Right ventricle myocardium superior (tissue), 1 donor: ENCODE measurements at regions not wholly inside any gene's neighbourhood (a gene's known extent, or its start where the extent isn't known, plus 50 kb on each side); places are given as distances from the start of the nearest gene placed in this dataset.
A peak's percentile ranks its signal among the peaks of the same experiment; 100 is the strongest.

Source experiments
- ATAC-seq: fragments of 200-7000 bp; cut with Tn5 transposase; one replicate; pipeline ENCODE4 v1.9.1; 2020; ENCODE audit warnings: mild to moderate bottlenecking; ENCODE audit not compliant: poor library complexity
- DNase-seq: peaks from one replicate; pipeline ENCODE4 v3.0.0-alpha.2; 2020
- intact Hi-C: fragments of 100-400 bp; cut with DNase I; formaldehyde crosslinking; loops from one replicate; pipeline ENCODE4 v1.11.2; 2022
- donor health status: DM: no; HTN: yes; CAD: no; lungs with severe emphysema.

GRCh38 chr2:145339646-145340045, 819.7 kb upstream of the ZEB2 start:
- DNase-seq (no peak), ATAC-seq (no peak)
- intact Hi-C loops, result no loop called here

- ATAC-seq (no peak), DNase-seq (no peak)
- intact Hi-C loops, result no loop called here
Observed at GRCh38 chr2:145332210-145332898, 812.4 kb upstream of the ZEB2 start.

DNA sequence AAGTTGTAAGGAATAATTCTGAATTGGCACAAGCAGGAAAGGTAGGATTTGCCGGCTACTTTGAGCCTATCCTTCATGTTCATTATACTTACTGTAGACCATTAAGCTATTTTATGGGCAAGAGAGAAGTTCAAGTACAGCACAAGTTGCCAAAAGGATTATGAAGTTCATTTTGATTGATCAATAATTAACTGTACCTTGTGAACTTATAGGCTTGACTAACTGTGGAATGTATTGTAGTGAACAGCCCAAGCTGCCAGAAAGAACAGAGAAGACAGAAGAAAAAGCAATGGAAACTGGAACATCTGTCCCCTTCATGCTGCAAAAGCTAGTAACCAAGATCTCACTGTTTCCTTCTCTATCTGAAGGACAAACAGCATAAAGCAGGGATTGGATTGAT, 810.1 kb upstream of the ZEB2 start:
- DNase-seq, result no peak
- ATAC-seq, result no peak
- intact Hi-C loops, result no loop called here

DNA sequence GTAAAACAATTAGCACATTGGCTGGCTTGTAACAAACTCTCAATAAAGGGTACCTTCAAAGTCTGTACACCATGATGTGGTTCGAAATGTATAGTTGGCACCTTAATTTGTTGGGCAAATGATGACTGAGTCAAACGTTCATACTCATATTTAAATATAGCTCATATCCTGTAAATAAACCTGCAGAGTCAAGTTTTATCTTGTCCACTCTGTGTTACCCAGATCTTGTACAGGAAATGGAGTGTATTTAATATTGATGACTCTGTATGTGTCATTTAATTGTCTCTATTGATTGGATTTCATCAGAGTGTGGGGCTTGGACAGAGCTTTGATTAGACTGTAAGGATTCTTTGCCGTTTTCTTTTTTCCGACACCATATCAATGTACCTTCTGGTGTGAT, 805.6 kb upstream of the ZEB2 start:
- intact Hi-C loops, result no loop called here
- DNase-seq (no peak), ATAC-seq (no peak)

DNA sequence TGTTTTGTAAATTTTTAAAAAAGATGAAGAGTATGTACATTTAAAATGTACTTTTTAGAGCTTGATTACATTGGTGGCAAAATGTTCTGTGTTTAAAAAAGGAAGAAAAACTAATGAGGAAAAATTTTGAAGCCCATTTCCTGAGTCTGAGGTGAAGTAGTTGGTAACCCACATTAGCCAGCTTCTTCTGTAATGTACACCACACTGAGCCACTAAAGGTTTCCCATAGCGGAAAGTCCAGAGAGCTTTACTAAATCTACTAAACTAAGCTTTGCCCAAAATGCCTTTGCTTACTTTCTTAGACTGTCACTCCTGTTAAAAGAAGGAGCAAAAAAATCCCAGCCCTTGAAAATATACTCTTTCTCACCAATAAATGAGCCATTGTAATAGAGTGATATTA, 804.8 kb upstream of the ZEB2 start:
- ATAC-seq (no peak), DNase-seq (no peak)
- intact Hi-C loops, result no loop called here

DNA sequence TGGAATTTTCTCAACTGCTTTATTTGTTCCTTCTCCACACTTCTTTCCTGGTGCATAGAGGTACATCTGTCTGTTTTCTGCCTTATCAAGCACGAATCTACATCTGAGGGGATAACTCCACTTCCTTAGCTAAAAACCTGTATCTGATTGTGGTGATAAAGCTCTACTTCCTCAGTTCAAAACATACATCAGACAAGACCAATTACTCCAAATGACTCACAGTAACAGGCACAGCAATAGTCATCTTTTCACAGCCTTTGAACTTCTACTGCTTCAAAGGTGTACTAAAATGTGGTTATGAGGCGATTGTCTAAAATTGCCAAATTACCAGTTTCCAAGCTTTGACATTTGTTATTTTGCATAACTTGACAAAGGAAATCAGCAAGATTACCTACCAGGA, 803.6 kb upstream of the ZEB2 start:
- intact Hi-C loops, result no loop called here
- ATAC-seq, result no peak
- no peak for DNase-seq

DNA sequence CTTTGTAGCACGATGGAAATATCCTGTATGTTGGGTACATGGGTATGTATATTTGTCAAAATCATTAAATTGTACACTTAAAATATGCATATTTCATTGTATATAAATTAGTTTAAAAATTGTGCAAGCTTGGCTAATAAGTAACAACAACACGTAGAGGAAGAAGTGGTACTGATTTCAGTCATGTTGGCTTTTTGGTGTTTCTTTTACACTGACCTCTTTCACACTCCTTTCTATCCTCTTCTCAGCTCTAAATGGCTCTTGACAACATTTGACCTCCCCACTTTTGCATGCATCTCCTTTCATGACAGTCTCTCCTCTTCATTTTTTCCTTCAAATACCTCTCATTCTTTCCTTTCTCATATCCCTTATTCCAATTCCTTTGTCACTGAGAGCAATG, 801.4 kb upstream of the ZEB2 start:
- intact Hi-C loops, result no loop called here

GRCh38 chr2:145316496-145316895, 796.6 kb upstream of the ZEB2 start:
- DNase-seq (no peak), ATAC-seq (no peak)
- intact Hi-C loops, result no loop called here

More for the DNA sequence above, 801.4 kb upstream of the ZEB2 start:
- ATAC-seq, result no peak
- no peak for DNase-seq

- intact Hi-C loops, result no loop called here
- DNase-seq (no peak), ATAC-seq (no peak)
Observed at GRCh38 chr2:145315053-145315452, 795.1 kb upstream of the ZEB2 start.

DNA sequence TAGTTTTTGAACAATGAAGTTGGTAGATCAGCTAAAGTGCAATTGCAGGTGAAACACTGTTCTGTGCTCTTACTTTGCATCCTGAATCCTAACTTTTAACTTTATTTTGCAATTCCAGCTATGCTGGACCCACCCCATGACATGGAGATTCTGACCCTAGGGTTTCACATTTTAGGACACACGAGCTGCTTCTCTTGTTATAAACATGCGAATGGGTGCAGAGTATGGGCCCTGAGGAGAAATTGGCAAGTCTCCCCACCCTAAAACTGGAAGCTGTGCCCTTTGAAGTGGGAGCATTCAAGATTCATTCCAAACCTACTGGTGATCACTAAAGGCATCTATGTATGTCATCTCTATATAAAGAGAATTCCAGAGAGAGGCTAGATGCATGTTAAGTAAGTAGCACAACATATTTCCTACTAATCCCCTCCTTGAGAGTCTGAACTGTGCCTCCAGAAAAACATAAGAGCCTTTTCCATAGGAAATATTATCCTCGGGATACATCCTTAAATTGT, 794.3 kb upstream of the ZEB2 start:
- no peak for ATAC-seq
- intact Hi-C loops, result no loop called here
- DNase-seq, result no peak

DNA sequence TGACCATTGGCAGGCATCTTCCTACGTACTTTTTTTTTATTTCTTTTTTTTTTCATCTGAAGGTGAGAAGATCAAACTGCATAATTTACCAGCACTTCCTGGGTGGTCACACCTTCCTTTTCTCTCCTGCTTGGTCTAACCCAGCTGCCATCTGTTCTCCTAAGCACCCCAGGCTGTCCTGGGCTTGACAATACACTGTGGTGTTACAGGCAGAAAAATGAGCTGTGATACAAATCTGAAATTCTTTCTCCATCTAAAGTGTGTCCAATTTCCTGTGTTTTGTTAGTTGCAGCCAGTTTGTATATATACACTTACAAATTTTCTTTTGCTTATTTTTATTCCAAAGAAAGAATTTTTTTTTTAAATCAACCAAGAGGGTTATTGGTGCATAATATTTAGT, 786.0 kb upstream of the ZEB2 start:
- DNase-seq (no peak), ATAC-seq (no peak)
- intact Hi-C loops, result no loop called here

DNA sequence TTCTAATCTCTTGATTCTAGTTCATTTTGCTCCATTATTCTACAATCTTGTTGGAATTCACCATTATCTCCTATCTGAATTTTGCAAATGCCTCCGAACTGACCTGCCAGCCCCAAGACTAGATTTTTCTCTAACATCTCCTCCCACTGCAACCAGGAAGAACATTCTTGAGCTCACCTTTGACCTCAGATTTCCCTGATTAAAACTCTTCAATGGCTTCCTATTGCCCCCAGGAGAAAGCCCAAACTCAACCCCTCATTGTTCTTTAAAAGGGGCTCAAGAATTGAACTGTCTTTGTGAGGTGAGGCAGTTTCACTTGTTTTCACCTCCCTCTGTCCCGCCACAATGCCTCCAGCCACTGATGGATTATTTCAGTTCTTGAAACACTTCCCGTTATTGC, 784.6 kb upstream of the ZEB2 start:
- intact Hi-C loops, result no loop called here
- ATAC-seq (no peak), DNase-seq (no peak)

DNA sequence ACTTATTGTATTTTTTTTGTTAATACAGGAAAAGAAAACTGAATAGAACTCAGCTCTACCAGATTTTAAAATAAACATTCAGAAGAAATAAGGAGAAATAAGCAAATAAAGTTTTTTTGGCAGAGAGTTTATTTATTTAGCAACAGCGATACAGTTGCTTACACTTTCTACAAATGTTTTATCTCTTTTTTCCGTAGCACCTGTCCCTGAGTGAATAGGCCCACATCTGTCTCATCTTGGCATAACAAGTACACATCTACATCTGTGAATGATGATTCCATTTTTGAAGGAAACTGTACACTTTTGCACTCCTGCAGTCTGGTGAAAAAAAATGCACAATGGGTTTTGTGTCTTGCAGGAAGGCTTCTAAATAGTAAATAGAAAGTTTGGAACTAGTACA, 783.6 kb upstream of the ZEB2 start:
- DNase-seq, result no peak
- intact Hi-C loops, result no loop called here
- ATAC-seq, result no peak

GRCh38 chr2:145302886-145303285, 783.0 kb upstream of the ZEB2 start:
- ATAC-seq, result no peak
- DNase-seq, result no peak
- intact Hi-C loops, result no loop called here

- DNase-seq (no peak), ATAC-seq (no peak)
- intact Hi-C loops, result no loop called here
Observed at GRCh38 chr2:145302451-145302850, 782.5 kb upstream of the ZEB2 start.

DNA sequence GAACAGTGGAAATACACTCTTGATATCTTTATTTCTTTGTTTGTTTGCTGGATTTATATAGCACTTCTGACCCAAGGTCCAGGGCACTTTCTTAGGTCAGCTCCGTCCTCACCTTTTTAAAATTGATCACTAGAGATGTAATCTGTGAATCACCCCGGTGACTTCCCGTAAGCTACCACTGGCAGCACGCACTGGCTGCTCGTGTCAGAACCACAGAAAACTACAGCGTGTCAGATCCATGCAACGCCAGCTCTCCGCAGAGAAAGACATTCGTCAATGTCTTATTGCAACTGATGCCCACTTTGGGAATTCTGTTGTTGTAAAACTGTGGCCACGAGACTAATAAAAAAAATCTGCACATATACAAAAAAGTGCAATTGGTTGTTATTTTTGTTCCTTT, 779.4 kb upstream of the ZEB2 start:
- intact Hi-C loops, result no loop called here

DNA sequence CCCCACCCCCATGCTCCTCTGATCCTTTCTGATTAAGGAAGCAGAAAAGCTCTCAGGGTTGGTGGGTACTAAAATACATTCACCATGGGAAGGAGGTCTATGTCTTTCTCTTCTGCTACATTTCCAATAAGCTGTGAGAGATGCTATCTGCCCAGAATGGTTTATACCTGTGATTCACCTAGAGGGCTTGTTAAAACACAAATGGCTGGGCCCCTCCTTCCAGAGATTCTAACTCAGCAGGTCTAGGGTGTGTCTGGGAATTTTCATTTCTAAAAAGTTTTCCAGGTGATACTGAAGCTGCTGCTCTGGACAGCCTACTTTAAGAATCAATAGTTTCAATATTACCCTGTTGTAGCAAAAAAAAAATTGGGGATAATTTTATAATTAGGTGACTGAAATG, 772.2 kb upstream of the ZEB2 start:
- ATAC-seq (no peak), DNase-seq (no peak)
- intact Hi-C loops, result no loop called here

More for the DNA sequence above, 779.4 kb upstream of the ZEB2 start:
- no peak for ATAC-seq
- no peak for DNase-seq

GRCh38 chr2:145290986-145291385, 771.1 kb upstream of the ZEB2 start:
- DNase-seq (no peak), ATAC-seq (no peak)
- intact Hi-C loops, result no loop called here

GRCh38 chr2:145289946-145290345, 770.0 kb upstream of the ZEB2 start:
- ATAC-seq, result peak; percentile 34
- intact Hi-C loops, result no loop called here
- DNase-seq, result no peak

DNA sequence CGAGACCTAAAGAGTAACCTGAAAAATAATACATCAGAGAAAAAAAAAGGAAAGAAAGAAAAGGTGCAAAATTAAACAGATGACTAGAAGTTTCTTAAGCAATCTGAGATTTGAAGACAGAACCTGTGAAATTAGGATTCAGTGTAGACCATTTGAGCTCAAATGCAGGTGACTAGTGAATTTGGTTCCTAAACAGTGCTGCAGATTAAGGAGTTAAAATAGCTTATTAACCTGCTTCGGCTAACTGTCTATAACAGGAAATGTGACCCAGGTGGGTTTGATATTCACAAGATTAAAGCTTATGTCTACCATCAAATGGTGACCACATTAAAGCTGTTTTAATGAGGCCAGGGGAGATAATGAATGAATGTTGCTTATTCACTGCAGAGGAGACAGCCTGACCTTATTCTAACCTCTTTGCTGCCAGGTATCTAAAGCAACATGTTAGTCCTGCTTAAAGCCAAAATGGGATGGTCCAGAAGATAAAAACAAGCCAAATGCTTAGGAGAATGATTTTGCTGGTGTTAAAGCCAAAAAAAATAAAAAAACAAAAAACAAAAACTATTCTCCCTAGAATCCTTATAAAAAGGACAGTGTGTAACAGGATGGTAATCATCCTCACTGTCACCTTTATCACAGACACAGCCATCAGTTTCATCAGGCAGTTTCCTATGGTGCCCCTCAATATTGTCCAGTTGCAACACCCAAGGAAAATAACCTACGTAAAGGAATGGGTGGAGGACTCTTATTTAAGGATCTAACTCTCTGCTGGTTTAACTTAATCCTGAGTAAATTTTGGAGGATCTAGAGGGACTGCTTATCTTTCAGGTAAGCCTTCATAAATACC, 769.0 kb upstream of the ZEB2 start:
- DNase-seq (no peak), ATAC-seq (no peak)
- intact Hi-C loops, result no loop called here
